KG1 (cell line): ENCODE measurements at regions not wholly inside any gene's neighbourhood (a gene's known extent, or its start where the extent isn't known, plus 50 kb on each side); places are given as distances from the start of the nearest gene placed in this dataset.
"Not testable (repeated sequence)": the region's sequence is repeated elsewhere in the genome, so short reads cannot be mapped to it uniquely, and the experiment has no call there.

Experiments
- DNase-seq: peaks from one replicate; lab custom pipeline; 2025; lab: John Stamatoyannopoulos, UW

- no peak for DNase-seq
Measured at GRCh38 chr17:77548967-77549366, 408.2 kb downstream of the SEC14L1 start.

GRCh38 chr17:77549726-77550366, 408.7 kb upstream of the TNRC6C start:
- DNase-seq = no peak

GRCh38 chr17:77553459-77554066, 404.9 kb upstream of the TNRC6C start:
- no peak for DNase-seq

DNA sequence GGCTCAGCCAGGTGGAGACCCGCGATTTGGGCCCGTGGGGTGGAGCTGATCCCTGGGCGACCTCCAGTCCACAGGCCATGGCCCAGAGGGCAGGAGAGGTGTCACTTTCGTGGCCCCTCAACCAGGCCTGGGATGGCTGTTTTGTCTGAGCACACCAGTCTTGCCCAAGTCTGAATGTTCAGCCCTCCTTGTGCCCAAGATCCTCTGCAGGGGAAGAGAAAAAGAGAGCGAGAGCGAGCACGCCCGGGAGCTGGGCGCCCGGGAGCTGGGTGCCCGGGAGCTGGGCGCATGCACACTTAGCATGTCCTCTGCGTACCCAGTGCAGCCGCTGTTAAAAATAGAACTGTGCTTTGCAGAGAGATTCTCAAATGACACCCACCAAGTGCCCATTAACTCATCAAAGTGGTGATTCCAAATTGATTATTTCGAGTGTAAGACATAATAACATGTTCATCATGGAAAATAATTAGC, 403.3 kb upstream of the TNRC6C start:
- no peak for DNase-seq

GRCh38 chr17:77555741-77556291, 402.7 kb upstream of the TNRC6C start:
- DNase-seq = no peak

DNA sequence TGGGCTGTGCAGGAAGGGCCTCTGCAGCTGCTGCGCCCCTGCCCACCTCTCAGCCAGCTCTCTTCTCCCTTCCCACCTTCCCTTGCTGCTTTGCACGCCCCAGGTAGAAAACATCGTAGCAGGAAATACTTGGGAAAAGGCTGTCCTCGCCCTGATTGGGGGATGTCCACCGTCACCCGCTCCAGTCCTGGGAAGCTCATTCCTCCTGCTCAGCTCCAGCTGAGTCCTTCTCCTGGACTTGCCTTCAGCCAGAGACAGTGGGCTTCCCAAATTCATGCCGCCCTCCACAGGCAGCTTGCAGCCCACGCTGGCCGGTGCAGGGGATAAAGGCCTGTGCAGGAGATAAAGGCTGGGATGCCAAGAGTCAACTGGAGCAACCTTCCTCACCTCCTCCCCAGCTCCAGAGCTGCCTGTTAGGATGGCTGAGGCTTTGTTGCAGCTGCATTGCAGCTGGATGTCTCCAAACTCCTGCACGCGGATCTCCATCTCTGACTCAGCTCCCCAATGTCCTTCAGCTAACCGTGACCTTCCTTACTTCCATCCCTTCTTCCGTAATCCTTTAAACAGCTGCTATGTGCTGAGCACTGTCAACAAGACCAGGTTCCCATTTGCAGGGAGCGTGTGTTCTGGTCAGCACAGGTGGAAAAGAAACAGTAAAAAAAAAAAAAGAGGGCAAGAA, 402.0 kb upstream of the TNRC6C start:
- no peak for DNase-seq

GRCh38 chr17:77558846-77559626, 399.5 kb upstream of the TNRC6C start:
- DNase-seq = no peak

- no peak for DNase-seq
Measured at GRCh38 chr17:77560381-77560780, 398.1 kb upstream of the TNRC6C start.

GRCh38 chr17:77560841-77561240, 397.7 kb upstream of the TNRC6C start:
- DNase-seq = no peak

GRCh38 chr17:77562361-77562760, 396.1 kb upstream of the TNRC6C start:
- not testable (repeated sequence) for DNase-seq

- DNase-seq = no peak
Measured at GRCh38 chr17:77563439-77564102, 394.9 kb upstream of the TNRC6C start.

DNA sequence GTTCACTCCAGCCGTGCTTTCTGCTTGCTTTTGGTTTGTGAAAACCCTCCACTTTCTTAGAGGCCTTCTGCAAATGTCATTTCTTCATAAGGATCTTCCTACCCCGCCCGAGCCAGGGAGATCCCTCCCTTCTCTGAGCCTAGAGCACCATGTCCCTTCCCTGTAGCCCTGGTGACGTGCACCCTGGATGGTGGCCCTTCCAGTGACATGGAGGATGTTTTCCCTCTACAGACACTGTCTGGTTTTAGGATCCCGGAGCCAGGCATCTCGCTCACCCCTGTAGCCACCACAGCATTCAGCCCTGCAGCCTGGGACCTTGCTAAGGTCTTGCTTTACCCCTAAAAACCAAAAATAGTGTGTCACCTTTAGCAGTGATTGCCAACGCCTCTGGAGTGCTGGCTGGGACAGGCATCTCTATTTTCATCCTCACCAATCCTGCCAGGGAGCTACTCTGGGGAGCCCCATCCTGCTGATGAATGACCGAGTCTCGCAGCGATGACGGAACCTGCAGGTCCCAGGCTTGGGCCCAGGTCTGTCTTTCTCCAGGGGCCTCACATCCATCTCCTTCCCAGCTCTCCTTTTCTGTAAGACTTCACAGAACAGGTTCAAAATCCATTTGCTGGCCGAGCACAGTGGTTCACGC, 394.1 kb upstream of the TNRC6C start:
- DNase-seq = no peak

- no peak for DNase-seq
Measured at GRCh38 chr17:77565166-77565565, 393.3 kb upstream of the TNRC6C start.

GRCh38 chr17:77566151-77566550, 392.4 kb upstream of the TNRC6C start:
- DNase-seq = no peak

- no peak for DNase-seq
Measured at GRCh38 chr17:77566566-77567138, 391.9 kb upstream of the TNRC6C start.

- no peak for DNase-seq
Measured at GRCh38 chr17:77568540-77568939, 390.0 kb upstream of the TNRC6C start.

- no peak for DNase-seq
Measured at GRCh38 chr17:77569846-77570564, 388.5 kb upstream of the TNRC6C start.

DNA sequence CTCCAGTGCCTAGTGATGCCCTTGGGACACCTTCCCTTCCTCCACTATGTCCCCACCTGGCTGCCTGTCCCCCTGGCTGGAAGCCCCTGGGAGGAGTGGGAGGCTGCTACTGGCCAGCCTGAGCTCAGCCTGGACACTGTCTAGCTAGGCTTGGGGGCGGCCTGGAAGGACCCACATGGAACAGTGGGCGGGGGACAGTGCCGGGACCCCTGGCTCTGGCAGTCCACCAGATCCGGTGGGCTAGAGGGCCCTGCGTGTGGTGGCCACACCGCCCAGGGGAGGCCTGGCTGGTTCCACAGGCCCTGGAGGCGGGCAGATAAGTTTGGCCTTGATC, 388.0 kb upstream of the TNRC6C start:
- DNase-seq = no peak

DNA sequence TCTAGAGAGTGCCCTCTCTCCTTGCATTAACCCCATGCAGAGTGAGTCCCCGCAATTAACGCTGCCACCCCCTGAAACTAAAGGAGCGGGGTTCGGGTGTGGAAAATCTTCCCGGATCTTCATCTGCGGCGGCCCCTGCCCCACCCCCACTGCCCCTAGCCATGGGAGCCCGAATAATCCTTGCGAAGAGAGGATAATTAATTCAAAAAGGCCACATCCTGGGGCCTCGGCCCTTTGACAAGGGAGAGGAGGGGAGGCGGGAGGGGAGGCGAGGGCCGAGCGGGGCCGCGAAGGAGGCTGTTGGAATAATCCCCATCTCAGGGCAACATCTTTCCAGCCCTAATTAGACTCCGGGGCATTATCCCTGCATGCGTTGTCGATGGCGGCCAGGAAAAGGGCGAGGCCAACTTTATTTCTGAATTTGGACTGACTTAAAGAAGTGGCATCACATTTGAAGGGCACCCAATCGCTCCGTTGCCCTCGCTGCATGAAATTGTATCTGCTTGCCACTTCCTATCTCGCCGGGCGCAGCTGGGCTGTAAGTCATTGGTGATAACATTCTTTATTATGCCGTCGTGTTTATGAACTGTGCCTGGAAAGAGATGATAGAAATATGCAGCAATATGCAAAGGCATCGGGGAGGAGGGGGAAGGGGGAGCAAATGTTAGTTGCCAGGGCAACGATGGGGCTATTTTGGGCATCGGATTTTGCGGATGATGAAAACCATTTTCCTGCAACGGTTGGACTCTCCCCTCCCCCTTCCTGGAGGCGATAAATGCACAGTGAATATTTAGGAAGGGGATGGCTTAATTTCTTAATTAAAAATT, 387.1 kb upstream of the TNRC6C start:
- no peak for DNase-seq
